HG03469 (cell line): ENCODE measurements at regions not wholly inside any gene's neighbourhood (a gene's known extent, or its start where the extent isn't known, plus 50 kb on each side); places are given as distances from the start of the nearest gene placed in this dataset.

Source experiments
- ATAC-seq: cut with Tn5 transposase; IDR thresholded peaks from one replicate; pipeline ENCODE4 v1.9.1; 2021; ENCODE audit warnings: mild to moderate bottlenecking, moderate library complexity, moderate number of reproducible peaks; ENCODE audit not compliant: unreplicated experiment

DNA sequence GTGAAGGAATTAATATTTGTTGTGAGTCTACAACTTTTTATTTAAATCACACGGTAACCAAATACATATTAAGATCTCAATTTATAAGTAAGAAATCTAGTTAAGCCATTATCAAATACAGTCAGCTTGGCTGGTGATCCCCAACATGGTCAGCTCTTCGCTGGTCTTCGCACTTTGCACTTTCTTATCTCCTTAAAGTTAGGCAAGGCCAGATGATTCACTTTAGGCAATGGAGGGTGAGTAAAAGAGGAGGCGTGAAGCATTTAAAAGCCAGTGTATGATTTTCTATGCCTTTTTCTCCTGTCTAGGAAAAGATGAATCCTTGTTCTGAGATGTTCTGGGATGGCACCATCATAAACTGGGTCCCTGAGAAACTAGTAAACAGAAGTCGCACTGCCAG, 793.7 kb upstream of the ARGLU1 start:
- no peak for ATAC-seq

GRCh38 chr13:107360010-107360409, 792.1 kb upstream of the ARGLU1 start:
- ATAC-seq: no peak

DNA sequence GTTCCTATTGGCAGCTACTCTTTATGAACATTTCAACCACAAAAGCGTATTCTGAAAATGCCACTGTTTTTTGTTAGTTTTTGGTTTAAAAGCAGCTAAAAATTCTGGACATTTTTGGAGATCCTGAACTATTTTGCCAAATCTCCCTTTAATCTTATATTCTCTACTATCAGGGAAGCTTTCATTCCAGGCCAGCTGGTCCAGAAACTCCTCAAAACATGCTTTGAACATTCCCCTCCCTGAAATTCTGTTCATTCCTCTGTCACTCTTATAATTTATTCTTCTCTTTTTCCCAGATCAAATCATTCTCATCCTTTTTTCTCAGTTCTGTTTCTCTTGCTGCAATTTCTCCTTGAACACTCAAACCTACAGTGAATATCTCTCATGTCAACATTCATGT, 790.9 kb upstream of the ARGLU1 start:
- no peak for ATAC-seq

DNA sequence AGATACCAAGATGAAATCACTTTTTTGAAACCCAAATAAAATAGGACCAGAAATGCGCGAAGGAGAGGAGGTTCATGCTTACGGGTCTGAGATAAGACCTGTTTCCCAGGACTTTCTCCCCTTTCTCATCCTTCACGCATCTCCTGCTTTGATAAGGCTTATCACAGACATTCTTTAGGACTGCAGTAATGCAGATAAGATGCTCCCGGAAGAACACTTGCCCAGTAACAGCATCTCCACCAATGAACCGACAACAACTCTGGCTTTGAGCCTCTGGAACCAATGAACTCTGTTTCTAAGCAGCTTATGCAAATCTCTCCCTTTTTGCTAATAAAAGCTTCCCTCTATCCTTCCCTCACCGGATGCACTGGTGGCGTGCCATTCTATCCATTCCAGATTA, 783.4 kb upstream of the ARGLU1 start:
- ATAC-seq: no peak

- no peak for ATAC-seq
These were observed 781.0 kb upstream of the ARGLU1 start for GRCh38 chr13:107348925-107349324.

GRCh38 chr13:107348471-107348870, 780.5 kb upstream of the ARGLU1 start:
- ATAC-seq: no peak

- ATAC-seq: no peak
These were observed 779.9 kb upstream of the ARGLU1 start for GRCh38 chr13:107347641-107348369.

GRCh38 chr13:107342747-107343146, 774.8 kb upstream of the ARGLU1 start:
- no peak for ATAC-seq

DNA sequence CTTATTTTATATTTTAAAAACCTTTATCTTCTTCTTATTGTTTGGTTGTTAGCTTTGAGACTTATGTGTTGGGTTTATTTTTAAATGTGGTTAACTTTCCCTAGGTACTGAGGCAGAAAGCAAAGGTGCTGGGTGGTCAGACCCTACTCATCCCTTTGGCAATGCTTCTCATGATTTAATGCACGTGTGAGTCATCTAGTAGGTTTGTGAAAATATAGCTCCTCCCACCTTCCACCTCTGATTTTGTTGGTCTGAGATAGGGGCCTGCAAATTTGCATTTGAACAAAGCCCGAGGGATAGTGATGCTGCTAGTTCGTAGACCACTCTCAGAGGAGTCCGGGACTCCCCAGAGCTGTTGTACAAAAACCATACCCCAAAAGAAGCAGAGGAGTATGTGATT, 771.3 kb upstream of the ARGLU1 start:
- ATAC-seq: no peak

- ATAC-seq: no peak
These were observed 764.3 kb upstream of the ARGLU1 start for GRCh38 chr13:107332188-107332587.

GRCh38 chr13:107331359-107331758, 763.4 kb upstream of the ARGLU1 start:
- no peak for ATAC-seq

DNA sequence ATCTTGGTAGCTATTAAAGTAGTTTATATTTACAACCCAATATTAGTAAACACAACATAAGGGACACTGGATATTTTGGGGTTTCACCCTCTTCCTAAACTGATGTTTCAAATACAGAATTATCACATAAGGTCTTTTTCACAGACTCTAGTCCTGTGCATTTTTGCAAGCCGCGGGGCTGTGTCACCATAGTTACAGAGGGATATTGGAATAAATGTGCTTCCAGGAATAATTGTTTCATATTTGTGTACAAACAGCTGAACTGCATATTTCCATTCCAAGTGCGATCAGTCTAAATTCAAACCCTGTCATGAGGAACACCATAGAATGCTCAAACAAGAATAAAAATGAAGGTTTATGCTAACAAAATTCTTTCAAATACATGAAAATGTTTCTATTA, 762.5 kb upstream of the ARGLU1 start:
- no peak for ATAC-seq

DNA sequence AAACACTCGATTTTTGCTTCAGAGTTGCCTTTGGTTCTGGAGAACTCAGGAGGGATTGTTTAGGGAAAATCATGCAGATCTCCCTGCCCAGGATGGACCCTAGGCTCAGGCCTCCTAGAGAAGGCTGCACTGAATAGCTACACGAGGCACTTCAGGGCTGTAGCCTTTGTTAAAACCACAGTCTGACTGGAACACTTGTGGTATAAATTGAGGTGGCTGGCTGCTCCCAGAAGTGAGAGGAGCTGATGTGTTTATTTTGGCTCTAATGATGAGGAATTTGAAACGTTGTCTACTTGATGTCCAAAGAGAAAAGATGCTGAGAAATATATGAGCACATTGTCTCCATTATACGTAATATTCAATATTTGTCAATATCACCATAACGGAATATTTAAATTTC, 762.1 kb upstream of the ARGLU1 start:
- ATAC-seq: no peak

DNA sequence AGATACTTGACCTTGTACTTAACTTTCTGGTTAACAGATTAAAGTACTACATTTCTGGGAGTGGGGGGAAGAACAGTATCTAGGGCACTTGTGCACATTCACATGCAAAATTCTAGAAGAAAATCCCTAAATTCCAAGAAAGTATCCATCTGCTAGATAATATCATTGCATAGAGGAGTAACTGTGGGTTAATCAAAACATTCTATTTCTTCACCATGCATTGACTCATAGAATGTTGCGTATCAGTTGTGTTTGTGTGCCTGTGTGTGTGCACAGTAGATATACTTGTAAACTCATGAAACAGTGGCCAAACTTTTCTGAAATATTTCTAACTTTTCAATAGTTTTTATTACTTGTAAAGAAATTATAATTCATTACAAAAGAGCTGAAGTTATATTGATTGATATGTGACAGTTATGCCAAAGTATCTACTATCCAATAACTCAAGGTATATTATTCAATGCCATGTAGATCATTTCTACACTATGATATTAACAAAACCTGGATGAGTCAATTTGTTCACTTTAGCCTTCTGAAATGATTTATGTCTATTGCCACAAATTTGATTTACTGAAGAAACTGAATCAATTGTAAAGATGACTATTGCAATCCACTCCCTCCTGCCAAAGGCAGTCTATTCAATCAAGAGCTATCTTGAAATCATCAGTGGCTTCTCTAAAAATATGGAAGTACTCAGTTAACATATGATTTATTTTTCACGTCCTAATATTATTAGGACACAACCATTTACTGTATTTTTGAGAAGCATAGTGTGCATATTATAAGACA, 756.7 kb upstream of the ARGLU1 start:
- no peak for ATAC-seq

DNA sequence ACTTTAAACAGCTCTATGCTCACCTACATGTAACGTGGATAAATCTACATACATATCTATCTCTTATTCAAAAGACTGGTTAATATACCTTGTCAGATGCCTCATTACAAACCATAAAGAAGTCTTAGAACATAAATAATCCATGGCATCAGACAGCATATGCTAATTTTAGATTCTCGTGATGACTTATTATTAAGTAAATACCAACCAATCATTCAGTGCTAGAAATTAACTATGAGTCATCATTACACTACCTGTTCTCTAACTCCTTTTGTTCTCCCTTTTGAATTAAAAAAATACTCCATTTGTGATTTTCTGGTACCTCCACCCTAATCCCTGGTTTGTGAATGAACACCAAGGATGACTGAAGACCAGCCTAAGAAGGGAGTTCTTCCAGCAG, 754.3 kb upstream of the ARGLU1 start:
- no peak for ATAC-seq

DNA sequence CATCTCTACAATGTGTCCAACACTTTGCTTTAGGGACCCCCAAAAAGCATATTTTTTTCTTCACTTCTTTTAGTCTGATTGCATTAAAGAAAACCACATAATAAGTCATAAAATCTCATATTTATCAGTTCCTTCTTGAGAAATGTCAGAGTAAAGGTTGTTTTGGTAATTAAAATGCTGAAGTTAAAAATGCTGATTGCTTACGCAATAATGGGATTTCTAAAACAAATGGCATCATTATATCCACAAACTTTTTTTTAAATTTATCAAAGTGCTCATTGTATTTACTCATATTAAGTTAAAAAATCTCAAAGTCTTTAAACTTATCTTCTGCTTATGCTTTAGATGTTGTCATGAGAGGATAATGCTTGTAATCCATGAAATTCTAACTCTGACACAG, 737.2 kb upstream of the ARGLU1 start:
- ATAC-seq: no peak

DNA sequence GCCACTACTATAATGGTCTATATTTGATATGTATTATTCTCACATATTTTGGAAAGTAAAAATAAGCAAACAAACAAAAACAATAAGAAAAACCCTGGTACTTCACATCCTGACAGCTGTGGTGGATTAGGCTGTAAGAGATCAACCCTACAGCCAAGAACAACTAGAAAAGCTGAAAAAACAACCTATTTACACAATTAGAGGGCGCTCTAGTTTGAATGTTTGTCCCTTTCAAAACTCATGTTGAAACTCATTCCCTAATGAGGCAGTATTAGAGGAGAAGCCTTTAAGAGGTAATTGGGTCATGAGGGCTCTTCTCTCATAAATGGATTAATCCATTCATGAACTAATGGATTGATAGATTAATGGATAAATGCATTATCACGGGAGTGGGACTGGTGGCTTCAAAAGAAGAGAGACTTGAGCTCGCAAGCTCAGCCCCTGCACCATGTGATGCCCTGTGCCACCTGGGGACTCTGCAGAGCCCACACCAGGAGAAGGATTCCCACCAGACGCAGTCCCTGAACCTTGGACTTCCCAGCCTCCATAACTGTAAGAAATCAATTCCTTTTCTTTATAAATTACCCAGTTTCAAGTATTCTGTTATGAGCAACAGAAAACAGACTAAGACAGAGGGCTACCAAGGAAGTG, 733.9 kb upstream of the ARGLU1 start:
- no peak for ATAC-seq

GRCh38 chr13:107299717-107300116, 731.8 kb upstream of the ARGLU1 start:
- no peak for ATAC-seq

DNA sequence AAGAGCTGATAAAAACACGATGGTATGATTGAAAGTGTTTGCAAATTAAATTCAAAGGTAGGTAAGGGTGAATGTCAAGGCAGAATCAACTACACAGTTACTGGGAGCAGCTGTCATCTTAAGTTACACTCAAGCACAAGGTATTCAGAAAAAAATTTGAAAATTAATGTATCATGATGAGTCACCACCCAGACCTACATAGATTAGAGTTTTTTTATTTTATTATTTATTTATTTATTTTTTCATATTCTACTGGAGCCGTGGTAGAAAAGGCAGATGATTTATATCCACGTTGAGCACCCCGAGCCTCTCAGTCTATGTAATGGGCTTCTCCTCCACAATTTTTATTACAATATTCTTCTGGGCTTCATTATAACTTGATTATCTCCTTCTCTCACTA, 728.9 kb upstream of the ARGLU1 start:
- ATAC-seq: no peak

GRCh38 chr13:107295416-107296140, 727.6 kb upstream of the ARGLU1 start:
- ATAC-seq: no peak

DNA sequence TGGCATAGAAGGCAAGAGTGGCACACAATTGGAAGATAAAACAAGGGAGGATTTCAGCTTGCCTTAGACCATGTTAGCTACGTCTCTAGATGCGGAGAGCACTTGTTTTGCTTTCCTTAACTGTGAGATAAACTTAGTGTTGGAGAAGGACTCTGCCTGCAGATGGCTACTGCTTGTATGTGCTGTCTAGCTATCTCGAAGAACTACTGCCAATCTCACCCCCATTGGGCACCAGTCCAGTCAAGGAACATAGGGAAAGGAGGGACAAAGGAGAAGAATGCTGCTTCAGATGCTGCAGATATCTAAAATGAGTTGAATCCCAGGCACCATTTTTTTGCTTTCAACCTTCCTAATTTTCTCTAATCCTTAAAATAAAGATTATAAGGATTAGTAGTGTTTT, 726.0 kb upstream of the ARGLU1 start:
- ATAC-seq: no peak
